H1 (cell line): ENCODE measurements at regions not wholly inside any gene's neighbourhood (a gene's known extent, or its start where the extent isn't known, plus 50 kb on each side); places are given as distances from the start of the nearest gene placed in this dataset.

Source experiments
- CTCF ChIA-PET: fragments of 300-600 bp; sonication (Branson Sonifier 250); formaldehyde crosslinking; loops from one replicate; lab custom pipeline; 2021; ENCODE audit not compliant: partially characterized antibody; lab: Charles Lee
- POLR2A ChIA-PET: fragments of 300-600 bp; sonication (Branson Sonifier 250); formaldehyde crosslinking; loops from one replicate; lab custom pipeline; 2021; ENCODE audit warnings: inconsistent platforms; ENCODE audit not compliant: partially characterized antibody; lab: Charles Lee
- DNase-seq, 2 experiments: peaks; one replicate each; pipeline versions ENCODE4 v3.0.0 to v3.0.0-alpha.2; 2010 to 2022; ENCODE audit warnings: low spot score in 2 of 2, low read depth in 1 of 2, mixed read lengths in 1 of 2
- FAIRE-seq: peaks from 2 replicates; lab custom pipeline; 2011; peaks lifted over from hg19 to GRCh38; lab: Jason Lieb, UNC
- H2AFZ ChIP-seq: 2 replicates; pipeline ENCODE4 v1.8.1; 2012; ENCODE audit warnings: low read length, inconsistent platforms
- H2AK5ac ChIP-seq: 2 replicates; pipeline ENCODE4 v1.6.1; 2013; ENCODE audit warnings: low read depth, low read length
- H2BK120ac ChIP-seq: replicated peaks from 2 replicates; pipeline ENCODE3; 2013; ENCODE audit warnings: low read depth, low read length, inconsistent platforms
- H2BK12ac ChIP-seq: 2 replicates; pipeline ENCODE4 v1.6.1; 2013; ENCODE audit warnings: low read depth, low read length
- H2BK15ac ChIP-seq: 2 replicates; pipeline ENCODE4 v1.6.1; 2013; ENCODE audit warnings: low read length
- H2BK20ac ChIP-seq: 2 replicates; pipeline ENCODE4 v1.6.1; 2013; ENCODE audit warnings: low read length
- H2BK5ac ChIP-seq: 2 replicates; pipeline ENCODE4 v1.6.1; 2013; ENCODE audit warnings: low read depth, low read length
- H3K14ac ChIP-seq: 2 replicates; pipeline ENCODE4 v1.6.1; 2013; ENCODE audit warnings: inconsistent platforms; ENCODE audit not compliant: insufficient read length
- H3K18ac ChIP-seq: 2 replicates; pipeline ENCODE4 v1.6.1; 2013; ENCODE audit warnings: low read length; ENCODE audit errors: extremely low read depth
- H3K23ac ChIP-seq: 2 replicates; pipeline ENCODE4 v1.6.1; 2013; ENCODE audit warnings: inconsistent platforms; ENCODE audit not compliant: insufficient read length
- H3K23me2 ChIP-seq: 2 replicates; pipeline ENCODE4 v1.6.1; 2013; ENCODE audit warnings: low read depth, low read length
- H3K27ac ChIP-seq: 2 replicates; pipeline ENCODE4 v1.6.1; 2011; ENCODE audit warnings: low read depth, low read length, inconsistent platforms
- H3K27me3 ChIP-seq, 4 experiments: replicated peaks in 1 of 4; 1 replicate in 1 of 4; 2 replicates in 3 of 4; pipeline versions ENCODE4 v1.6.1 to v1.8.1; 2011 to 2013; ENCODE audit warnings: low read length in 3 of 4, mild to moderate bottlenecking in 3 of 4, inconsistent platforms in 2 of 4, mixed read lengths in 2 of 4, moderate library complexity in 1 of 4; ENCODE audit not compliant: control insufficient read depth in 3 of 4, insufficient read depth in 3 of 4; ENCODE audit errors: extremely low read depth in 1 of 4
- H3K36me3 ChIP-seq, 4 experiments: 2 replicates each; pipeline versions ENCODE4 v1.6.1 to v1.8.1; 2011 to 2013; ENCODE audit warnings: mild to moderate bottlenecking in 4 of 4, low read length in 3 of 4, moderate library complexity in 2 of 4, control low read depth in 1 of 4, inconsistent platforms in 1 of 4; ENCODE audit not compliant: insufficient read depth in 4 of 4, control insufficient read depth in 2 of 4
- H3K4ac ChIP-seq: replicated peaks from 2 replicates; pipeline ENCODE3; 2013; ENCODE audit warnings: low read length, low read depth, mixed read lengths, inconsistent platforms; ENCODE audit not compliant: insufficient read length
- H3K4me1 ChIP-seq, 4 experiments: replicated peaks in 1 of 4; 1 replicate in 1 of 4; 2 replicates in 3 of 4; pipeline versions ENCODE4 v1.6.1 to v1.8.1; 2011 to 2013; ENCODE audit warnings: low read length in 3 of 4, inconsistent platforms in 2 of 4, mixed read lengths in 1 of 4; ENCODE audit not compliant: insufficient read depth in 4 of 4, control insufficient read depth in 3 of 4
- H3K4me2 ChIP-seq, 2 experiments: 2 replicates each; pipeline versions ENCODE4 v1.6.1 to v1.8.1; 2011 to 2013; ENCODE audit warnings: low read depth in 2 of 2, low read length in 2 of 2, control low read depth in 1 of 2, inconsistent platforms in 1 of 2, mild to moderate bottlenecking in 1 of 2; ENCODE audit not compliant: insufficient read depth in 1 of 2
- H3K4me3 ChIP-seq, 4 experiments: fragments of 200-600, 300-600 bp in 1 of 4; sonication (generic), shearing (Covaris generic), sonication (Bioruptor Twin) in 1 of 4; 2 replicates each; pipeline versions ENCODE4 v1.5.1 to v1.8.1; 2011 to 2016; ENCODE audit warnings: low read length in 4 of 4, low read depth in 3 of 4, control low read depth in 2 of 4, inconsistent platforms in 2 of 4, mild to moderate bottlenecking in 2 of 4, mixed read lengths in 1 of 4, moderate library complexity in 1 of 4; ENCODE audit not compliant: insufficient read depth in 2 of 4; ENCODE audit errors: extremely low read depth in 1 of 4
- H3K56ac ChIP-seq: replicated peaks from 2 replicates; pipeline ENCODE3; 2013; ENCODE audit warnings: low read depth, mild to moderate bottlenecking, mixed read lengths, low read length, inconsistent platforms; ENCODE audit not compliant: insufficient read length
- H3K79me1 ChIP-seq: 2 replicates; pipeline ENCODE4 v1.6.1; 2013; ENCODE audit warnings: low read depth, low read length, control low read depth
- H3K79me2 ChIP-seq, 2 experiments: 2 replicates each; pipeline versions ENCODE4 v1.6.1 to v1.8.1; 2012 to 2013; ENCODE audit warnings: low read length in 2 of 2, mild to moderate bottlenecking in 2 of 2, inconsistent platforms in 1 of 2; ENCODE audit not compliant: insufficient read depth in 2 of 2, control insufficient read depth in 1 of 2
- H3K9ac ChIP-seq, 4 experiments: replicated peaks in 1 of 4; 1 replicate in 1 of 4; 2 replicates in 3 of 4; pipeline versions ENCODE4 v1.6.1 to v1.8.1; 2011 to 2013; ENCODE audit warnings: low read depth in 3 of 4, low read length in 3 of 4, control low read depth in 2 of 4, mild to moderate bottlenecking in 2 of 4, moderate library complexity in 2 of 4, inconsistent platforms in 1 of 4; ENCODE audit errors: extremely low read depth in 1 of 4
- H3K9me3 ChIP-seq, 2 experiments: 2 replicates each; pipeline versions ENCODE4 v1.6.1 to v1.8.1; 2012 to 2013; ENCODE audit warnings: mild to moderate bottlenecking in 2 of 2, moderate library complexity in 2 of 2, control low read depth in 1 of 2, inconsistent platforms in 1 of 2, low read depth in 1 of 2, low read length in 1 of 2, mixed read lengths in 1 of 2; ENCODE audit not compliant: insufficient read depth in 2 of 2
- H4K20me1 ChIP-seq, 2 experiments: replicated peaks in 1 of 2; 2 replicates each; pipeline versions ENCODE3 to v1.8.1; 2011 to 2013; ENCODE audit warnings: inconsistent platforms in 2 of 2, low read length in 2 of 2, mild to moderate bottlenecking in 1 of 2; ENCODE audit not compliant: insufficient read depth in 2 of 2, control insufficient read depth in 1 of 2
- H4K5ac ChIP-seq: 2 replicates; pipeline ENCODE4 v1.6.1; 2013; ENCODE audit warnings: low read length, low read depth, mixed read lengths, inconsistent platforms; ENCODE audit not compliant: insufficient read length
- H4K8ac ChIP-seq: 2 replicates; pipeline ENCODE4 v1.8.0; 2013; ENCODE audit warnings: mild to moderate bottlenecking, moderate library complexity, low read length, inconsistent platforms; ENCODE audit not compliant: insufficient read depth; ENCODE audit errors: extremely low read depth
- H4K91ac ChIP-seq: replicated peaks from 2 replicates; pipeline ENCODE3; 2013; ENCODE audit warnings: low read length, mixed read lengths, inconsistent platforms; ENCODE audit not compliant: insufficient read length
- CBX5 ChIP-seq: fragments of 300-800, 300-1000 bp; sonication (generic); IDR thresholded peaks from 2 replicates; pipeline ENCODE4 v1.7.1; 2016; ENCODE audit warnings: antibody characterized with exemption, low read length, low read depth
- CREB1 ChIP-seq: IDR thresholded peaks from 2 replicates; pipeline ENCODE4 v1.6.1; 2012; ENCODE audit warnings: inconsistent platforms
- EGR1 ChIP-seq: IDR thresholded peaks from 2 replicates; pipeline ENCODE4 v1.6.1; 2011; ENCODE audit warnings: low read depth, low read length, borderline replicate concordance
- GTF2F1 ChIP-seq: IDR thresholded peaks from 2 replicates; pipeline ENCODE4 v1.6.1; 2012; ENCODE audit warnings: low read depth, low read length, improper control_type of control experiment, borderline replicate concordance
- HDAC2 ChIP-seq, 2 experiments: fragments of 300-600 bp in 1 of 2; sonication (generic) in 1 of 2; IDR thresholded peaks; 2 replicates each; pipeline ENCODE4 v1.6.1; 2011 to 2012; ENCODE audit warnings: low read depth in 2 of 2, low read length in 2 of 2, mild to moderate bottlenecking in 2 of 2, moderate library complexity in 2 of 2, borderline replicate concordance in 1 of 2, inconsistent platforms in 1 of 2
- POU5F1 ChIP-seq: IDR thresholded peaks from 2 replicates; pipeline ENCODE4 v1.6.1; 2011; ENCODE audit warnings: low read depth, mild to moderate bottlenecking, low read length, moderate library complexity
- TF ChIP-seq, protein P1 (sequence below), 3 experiments: IDR thresholded peaks; 1 replicate in 2 of 3; 2 replicates in 1 of 3; pipeline versions ENCODE4 v1.5.1 to v1.6.1; 2011; ENCODE audit warnings: low read length in 3 of 3, mild to moderate bottlenecking in 3 of 3, inconsistent platforms in 2 of 3, low read depth in 1 of 3, moderate library complexity in 1 of 3; ENCODE audit not compliant: insufficient read depth in 1 of 3; ENCODE audit errors: control extremely low read depth in 1 of 3
- TF ChIP-seq, protein P2 (sequence below): IDR thresholded peaks from 2 replicates; pipeline ENCODE4 v1.6.1; 2012; ENCODE audit warnings: inconsistent platforms

DNA sequence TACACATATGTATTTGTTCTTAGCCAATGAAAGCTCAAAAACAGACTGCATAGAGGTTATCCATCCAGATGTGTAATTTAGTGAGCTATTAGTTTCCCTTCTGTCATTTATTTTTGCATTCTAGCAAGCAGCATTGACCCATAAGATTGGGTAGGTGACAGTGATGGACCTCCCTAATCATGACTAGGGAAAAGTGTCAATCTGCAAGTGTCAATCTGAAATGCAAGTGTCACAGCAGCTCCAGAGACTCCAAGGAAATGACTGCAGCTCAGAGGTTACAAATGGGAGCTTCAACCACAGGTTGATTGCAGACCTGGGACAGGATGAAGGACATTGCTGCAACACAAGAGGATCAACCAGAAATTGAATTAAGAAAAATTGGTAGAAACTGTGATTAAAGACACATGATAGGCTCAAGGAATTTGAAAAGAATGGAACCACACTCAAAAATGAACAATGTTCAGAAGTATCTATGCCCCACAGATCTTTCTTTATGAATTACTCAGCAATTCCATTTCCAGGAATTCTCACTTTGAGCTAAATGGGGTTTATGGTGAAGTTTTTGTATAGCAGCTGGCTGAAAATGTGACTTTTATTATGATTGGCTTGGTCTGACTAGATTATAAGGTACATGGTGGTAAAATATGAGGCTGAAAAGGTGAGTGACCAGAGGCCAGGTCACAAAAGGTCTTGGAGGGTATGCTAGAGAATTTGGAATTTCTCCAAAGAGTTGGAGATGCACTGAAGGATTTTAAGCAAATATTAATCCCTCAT lies 59.6 kb upstream of the HTR4 start:
- H4K20me1 ChIP-seq = no peaks in the 10 kb centered on the region
- H3K18ac ChIP-seq = no peak overlapping the region
- POLR2A ChIA-PET = no interaction called here
- H3K56ac ChIP-seq = no peak overlapping the region
- H4K8ac ChIP-seq = no peak overlapping the region
- no peak for DNase-seq
- H2BK5ac ChIP-seq = no peak overlapping the region
- H2BK120ac ChIP-seq = no peak overlapping the region
- H3K27me3 ChIP-seq = no peaks in the 10 kb centered on the region
- H3K4me1 ChIP-seq = no peaks in the 10 kb centered on the region
- H3K14ac ChIP-seq = no peak overlapping the region
- no peaks in the 10 kb centered on the region for H3K36me3 ChIP-seq
- H3K4ac ChIP-seq = no peak overlapping the region
- no peak overlapping the region for H2BK15ac ChIP-seq
- no peaks in the 10 kb centered on the region for H3K79me2 ChIP-seq
- H4K91ac ChIP-seq = no peak overlapping the region
- CTCF ChIA-PET = interaction anchor here (0.7 to 1.8 kb wide), 6 partner anchors 17 to 534 kb away, joined by 3 to 11 read pairs (median 3); no protein-coding TSS in a partner anchor
- no peak overlapping the region for H2BK12ac ChIP-seq
- H2AFZ ChIP-seq = no peak overlapping the region
- H3K23ac ChIP-seq = no peak overlapping the region
- no peaks in the 10 kb centered on the region for H3K9me3 ChIP-seq
- H3K23me2 ChIP-seq = no peaks in the 10 kb centered on the region
- no peak overlapping the region for H3K4me2 ChIP-seq
- TF ChIP-seq EGR1 (no peak), HDAC2 (IDR thresholded peaks at IDR 0.05; ENCODE audit: borderline replicate concordance in 1 of 2, low read depth in 2 of 2, low read length in 2 of 2) (no peak), POU5F1 (no peak), CREB1 (no peak), CBX5 (no peak), GTF2F1 (no peak)
- TF ChIP-seq, protein P1, sequence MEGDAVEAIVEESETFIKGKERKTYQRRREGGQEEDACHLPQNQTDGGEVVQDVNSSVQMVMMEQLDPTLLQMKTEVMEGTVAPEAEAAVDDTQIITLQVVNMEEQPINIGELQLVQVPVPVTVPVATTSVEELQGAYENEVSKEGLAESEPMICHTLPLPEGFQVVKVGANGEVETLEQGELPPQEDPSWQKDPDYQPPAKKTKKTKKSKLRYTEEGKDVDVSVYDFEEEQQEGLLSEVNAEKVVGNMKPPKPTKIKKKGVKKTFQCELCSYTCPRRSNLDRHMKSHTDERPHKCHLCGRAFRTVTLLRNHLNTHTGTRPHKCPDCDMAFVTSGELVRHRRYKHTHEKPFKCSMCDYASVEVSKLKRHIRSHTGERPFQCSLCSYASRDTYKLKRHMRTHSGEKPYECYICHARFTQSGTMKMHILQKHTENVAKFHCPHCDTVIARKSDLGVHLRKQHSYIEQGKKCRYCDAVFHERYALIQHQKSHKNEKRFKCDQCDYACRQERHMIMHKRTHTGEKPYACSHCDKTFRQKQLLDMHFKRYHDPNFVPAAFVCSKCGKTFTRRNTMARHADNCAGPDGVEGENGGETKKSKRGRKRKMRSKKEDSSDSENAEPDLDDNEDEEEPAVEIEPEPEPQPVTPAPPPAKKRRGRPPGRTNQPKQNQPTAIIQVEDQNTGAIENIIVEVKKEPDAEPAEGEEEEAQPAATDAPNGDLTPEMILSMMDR (IDR thresholded peaks at IDR 0.05; ENCODE audit: control extremely low read depth in 1 of 3, insufficient read depth in 1 of 3, low read depth in 1 of 3, low read length in 3 of 3) = no peak
- TF ChIP-seq, protein P2, sequence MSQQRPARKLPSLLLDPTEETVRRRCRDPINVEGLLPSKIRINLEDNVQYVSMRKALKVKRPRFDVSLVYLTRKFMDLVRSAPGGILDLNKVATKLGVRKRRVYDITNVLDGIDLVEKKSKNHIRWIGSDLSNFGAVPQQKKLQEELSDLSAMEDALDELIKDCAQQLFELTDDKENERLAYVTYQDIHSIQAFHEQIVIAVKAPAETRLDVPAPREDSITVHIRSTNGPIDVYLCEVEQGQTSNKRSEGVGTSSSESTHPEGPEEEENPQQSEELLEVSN = no peak
- TF ChIP-seq, all 59 proteins: peak for 0
- Histone ChIP-seq H2AK5ac (no peak overlapping the region), H3K79me1 (no peaks in the 10 kb centered on the region), H3K9ac (no peak overlapping the region), H3K4me3 (no peak overlapping the region), H4K5ac (no peak overlapping the region), H2BK20ac (no peak overlapping the region), H3K27ac (no peak overlapping the region)
- FAIRE-seq = no peak
